ENCODE measurements at regions not wholly inside any gene's neighbourhood (a gene's known extent, or its start where the extent isn't known, plus 50 kb on each side); places are given as distances from the start of the nearest gene placed in this dataset.
"Not testable (repeated sequence)": the region's sequence is repeated elsewhere in the genome, so short reads cannot be mapped to it uniquely, and the experiment has no call there.

- Histone ChIP-seq H3K4me1 (ENCODE audit: insufficient read depth, low read length) (no peaks in the 10 kb centered on the region), H4K20me1 (ENCODE audit: insufficient read depth, low read length) (no peaks in the 10 kb centered on the region), H3K36me3 (ENCODE audit: insufficient read depth, low read length) (no peaks in the 10 kb centered on the region), H3K27me3 (ENCODE audit: insufficient read depth, low read length) (no peaks in the 10 kb centered on the region), H2AFZ (ENCODE audit: low read depth, low read length) (no peak overlapping the region), H3K79me2 (ENCODE audit: insufficient read depth, low read length) (no peaks in the 10 kb centered on the region), H3K4me2 (ENCODE audit: low read length) (no peak overlapping the region), H3K27ac (ENCODE audit: low read depth, low read length) (no peak overlapping the region), H3K9me3 (ENCODE audit: insufficient read depth, low read depth, low read length) (no peaks in the 10 kb centered on the region), H3K4me3 (ENCODE audit: insufficient read depth, low read depth, low read length) (no peak overlapping the region), H3K9ac (ENCODE audit: low read length) (no peak overlapping the region)
- Mint-ChIP-seq H3K4me3 (ENCODE audit: unreplicated experiment) (no peak overlapping the region), H3K27ac (ENCODE audit: unreplicated experiment) (no peak overlapping the region), H3K27me3 (ENCODE audit: low read depth, unreplicated experiment) (no peaks in the 10 kb centered on the region), H3K4me1 (ENCODE audit: low read depth, unreplicated experiment) (no peaks in the 10 kb centered on the region), H3K36me3 (ENCODE audit: low read depth, unreplicated experiment) (no peaks in the 10 kb centered on the region), H3K9me3 (ENCODE audit: unreplicated experiment) (peaks cover 3% of the 10 kb centered on the region)
- DNase-seq (ENCODE audit: low read depth) (no peak), FAIRE-seq (no peak)
- TF ChIP-seq EZH2 (IDR thresholded peaks at IDR 0.05; ENCODE audit: insufficient read depth, low read length) (no peak), CTCF (IDR thresholded peaks at IDR 0.05; ENCODE audit: insufficient read depth, low read depth, low read length) (no peak)
Observed at GRCh38 chr4:160362478-160362877, 1259.6 kb downstream of the RAPGEF2 start.

- Mint-ChIP-seq H3K27me3 (ENCODE audit: low read depth, unreplicated experiment) (no peaks in the 10 kb centered on the region), H3K4me1 (ENCODE audit: low read depth, unreplicated experiment) (no peaks in the 10 kb centered on the region)
- H3K9ac ChIP-seq (ENCODE audit: low read length), result no peak overlapping the region
Observed at GRCh38 chr4:160364217-160364616, 1261.3 kb downstream of the RAPGEF2 start.

GRCh38 chr4:160364665-160365064 lies 1261.8 kb downstream of the RAPGEF2 start:
- not testable (repeated sequence) for H3K4me3 ChIP-seq (ENCODE audit: insufficient read depth, low read depth, low read length); H4K20me1 ChIP-seq (ENCODE audit: insufficient read depth, low read length); H3K27ac Mint-ChIP-seq (ENCODE audit: unreplicated experiment); H3K9me3 ChIP-seq (ENCODE audit: insufficient read depth, low read depth, low read length); H3K9me3 Mint-ChIP-seq (ENCODE audit: unreplicated experiment); H3K36me3 Mint-ChIP-seq (ENCODE audit: low read depth, unreplicated experiment); DNase-seq (ENCODE audit: low read depth); H3K4me1 Mint-ChIP-seq (ENCODE audit: low read depth, unreplicated experiment); H3K4me2 ChIP-seq (ENCODE audit: low read length); H3K4me1 ChIP-seq (ENCODE audit: insufficient read depth, low read length); H3K4me3 Mint-ChIP-seq (ENCODE audit: unreplicated experiment); H3K27me3 ChIP-seq (ENCODE audit: insufficient read depth, low read length); FAIRE-seq; H3K79me2 ChIP-seq (ENCODE audit: insufficient read depth, low read length); H3K9ac ChIP-seq (ENCODE audit: low read length); H3K27me3 Mint-ChIP-seq (ENCODE audit: low read depth, unreplicated experiment); H2AFZ ChIP-seq (ENCODE audit: low read depth, low read length); H3K27ac ChIP-seq (ENCODE audit: low read depth, low read length); H3K36me3 ChIP-seq (ENCODE audit: insufficient read depth, low read length)

More at GRCh38 chr4:160364217-160364616, 1261.3 kb downstream of the RAPGEF2 start:
- Histone ChIP-seq H4K20me1 (ENCODE audit: insufficient read depth, low read length) (no peaks in the 10 kb centered on the region), H3K4me2 (ENCODE audit: low read length) (no peak overlapping the region), H3K9me3 (ENCODE audit: insufficient read depth, low read depth, low read length) (no peaks in the 10 kb centered on the region), H3K36me3 (ENCODE audit: insufficient read depth, low read length) (no peaks in the 10 kb centered on the region), H3K27ac (ENCODE audit: low read depth, low read length) (no peak overlapping the region), H3K27me3 (ENCODE audit: insufficient read depth, low read length) (no peaks in the 10 kb centered on the region), H3K79me2 (ENCODE audit: insufficient read depth, low read length) (no peaks in the 10 kb centered on the region), H3K4me3 (ENCODE audit: insufficient read depth, low read depth, low read length) (no peak overlapping the region), H3K4me1 (ENCODE audit: insufficient read depth, low read length) (no peaks in the 10 kb centered on the region), H2AFZ (ENCODE audit: low read depth, low read length) (no peak overlapping the region)
- H3K36me3 Mint-ChIP-seq (ENCODE audit: low read depth, unreplicated experiment), result no peaks in the 10 kb centered on the region
- H3K9me3 Mint-ChIP-seq (ENCODE audit: unreplicated experiment), result peaks cover 3% of the 10 kb centered on the region
- TF ChIP-seq EZH2 (IDR thresholded peaks at IDR 0.05; ENCODE audit: insufficient read depth, low read length) (no peak), CTCF (IDR thresholded peaks at IDR 0.05; ENCODE audit: insufficient read depth, low read depth, low read length) (no peak)
- no peak overlapping the region for H3K4me3 Mint-ChIP-seq (ENCODE audit: unreplicated experiment)
- H3K27ac Mint-ChIP-seq (ENCODE audit: unreplicated experiment), result no peak overlapping the region
- no peak for FAIRE-seq
- DNase-seq (ENCODE audit: low read depth), result no peak

- not testable (repeated sequence) for H3K4me3 Mint-ChIP-seq (ENCODE audit: unreplicated experiment); H3K79me2 ChIP-seq (ENCODE audit: insufficient read depth, low read length); H3K27me3 Mint-ChIP-seq (ENCODE audit: low read depth, unreplicated experiment); H3K36me3 Mint-ChIP-seq (ENCODE audit: low read depth, unreplicated experiment); H2AFZ ChIP-seq (ENCODE audit: low read depth, low read length); H3K9me3 ChIP-seq (ENCODE audit: insufficient read depth, low read depth, low read length); H3K27me3 ChIP-seq (ENCODE audit: insufficient read depth, low read length); H3K9ac ChIP-seq (ENCODE audit: low read length); H4K20me1 ChIP-seq (ENCODE audit: insufficient read depth, low read length); H3K4me3 ChIP-seq (ENCODE audit: insufficient read depth, low read depth, low read length); H3K4me1 Mint-ChIP-seq (ENCODE audit: low read depth, unreplicated experiment); H3K36me3 ChIP-seq (ENCODE audit: insufficient read depth, low read length); H3K27ac ChIP-seq (ENCODE audit: low read depth, low read length); H3K4me2 ChIP-seq (ENCODE audit: low read length); H3K27ac Mint-ChIP-seq (ENCODE audit: unreplicated experiment); H3K9me3 Mint-ChIP-seq (ENCODE audit: unreplicated experiment); FAIRE-seq; H3K4me1 ChIP-seq (ENCODE audit: insufficient read depth, low read length); DNase-seq (ENCODE audit: low read depth)
Observed at GRCh38 chr4:160365383-160365782, 1262.5 kb downstream of the RAPGEF2 start.
